GM12873 (cell line): ENCODE measurements at regions not wholly inside any gene's neighbourhood (a gene's known extent, or its start where the extent isn't known, plus 50 kb on each side); places are given as distances from the start of the nearest gene placed in this dataset.

Experiments used
- TF ChIP-seq, protein P1 (sequence below): IDR thresholded peaks from 2 replicates; pipeline ENCODE4 v1.5.1; 2012; ENCODE audit warnings: low read depth, mild to moderate bottlenecking, moderate library complexity, low read length, control low read depth; ENCODE audit not compliant: insufficient read depth; ENCODE audit errors: missing control alignments

DNA sequence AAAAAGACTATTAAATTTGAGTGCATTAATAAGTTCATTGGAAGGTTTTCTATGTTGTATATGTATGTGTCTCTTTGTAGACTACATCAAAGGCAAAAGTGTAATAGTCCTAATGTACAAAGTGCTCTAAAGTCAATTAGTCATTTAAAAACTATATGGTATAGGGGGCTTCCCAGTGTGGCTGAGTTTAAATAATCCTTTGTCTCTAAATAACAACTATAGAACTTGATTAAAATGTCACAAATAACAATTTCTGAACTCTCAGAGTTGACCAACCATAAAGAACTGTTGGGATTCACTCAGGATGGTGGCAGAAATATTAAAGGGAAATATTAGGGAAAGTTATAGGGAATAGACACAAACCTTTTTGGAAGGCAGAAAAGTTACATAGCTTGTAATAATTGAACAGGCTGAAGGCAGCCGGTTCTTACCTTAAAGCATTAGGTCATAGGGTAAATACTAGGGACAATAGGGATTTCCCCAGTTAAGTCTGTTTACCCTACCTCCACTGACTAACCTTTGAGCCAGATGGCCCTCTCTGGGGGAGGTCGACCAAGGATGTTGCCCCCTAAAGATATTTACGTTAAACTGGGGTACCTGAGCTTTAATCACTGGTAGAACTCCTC, 1054.2 kb downstream of the ARAP2 start:
- TF ChIP-seq, protein P1, sequence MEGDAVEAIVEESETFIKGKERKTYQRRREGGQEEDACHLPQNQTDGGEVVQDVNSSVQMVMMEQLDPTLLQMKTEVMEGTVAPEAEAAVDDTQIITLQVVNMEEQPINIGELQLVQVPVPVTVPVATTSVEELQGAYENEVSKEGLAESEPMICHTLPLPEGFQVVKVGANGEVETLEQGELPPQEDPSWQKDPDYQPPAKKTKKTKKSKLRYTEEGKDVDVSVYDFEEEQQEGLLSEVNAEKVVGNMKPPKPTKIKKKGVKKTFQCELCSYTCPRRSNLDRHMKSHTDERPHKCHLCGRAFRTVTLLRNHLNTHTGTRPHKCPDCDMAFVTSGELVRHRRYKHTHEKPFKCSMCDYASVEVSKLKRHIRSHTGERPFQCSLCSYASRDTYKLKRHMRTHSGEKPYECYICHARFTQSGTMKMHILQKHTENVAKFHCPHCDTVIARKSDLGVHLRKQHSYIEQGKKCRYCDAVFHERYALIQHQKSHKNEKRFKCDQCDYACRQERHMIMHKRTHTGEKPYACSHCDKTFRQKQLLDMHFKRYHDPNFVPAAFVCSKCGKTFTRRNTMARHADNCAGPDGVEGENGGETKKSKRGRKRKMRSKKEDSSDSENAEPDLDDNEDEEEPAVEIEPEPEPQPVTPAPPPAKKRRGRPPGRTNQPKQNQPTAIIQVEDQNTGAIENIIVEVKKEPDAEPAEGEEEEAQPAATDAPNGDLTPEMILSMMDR, result no peak

DNA sequence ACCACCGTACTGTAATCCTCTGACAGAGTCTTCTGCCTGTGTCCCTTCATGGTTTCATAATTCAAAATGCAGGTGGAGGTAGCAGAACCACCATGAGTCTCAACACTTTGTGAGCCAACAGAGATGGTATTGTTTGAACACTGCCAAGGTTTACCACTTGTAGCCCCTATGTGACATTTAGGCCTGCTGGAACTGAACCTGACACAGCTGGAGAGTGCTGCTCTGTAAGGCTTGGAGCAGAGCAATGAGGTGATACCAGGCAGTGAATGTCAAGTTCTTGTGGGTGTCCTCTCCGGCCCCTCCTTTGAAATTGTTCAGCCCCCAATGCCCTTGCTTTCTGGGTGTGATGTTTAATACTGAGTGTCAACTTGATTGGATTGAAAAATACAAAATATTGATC, 1042.9 kb downstream of the ARAP2 start:
- TF ChIP-seq, protein P1, result no peak

DNA sequence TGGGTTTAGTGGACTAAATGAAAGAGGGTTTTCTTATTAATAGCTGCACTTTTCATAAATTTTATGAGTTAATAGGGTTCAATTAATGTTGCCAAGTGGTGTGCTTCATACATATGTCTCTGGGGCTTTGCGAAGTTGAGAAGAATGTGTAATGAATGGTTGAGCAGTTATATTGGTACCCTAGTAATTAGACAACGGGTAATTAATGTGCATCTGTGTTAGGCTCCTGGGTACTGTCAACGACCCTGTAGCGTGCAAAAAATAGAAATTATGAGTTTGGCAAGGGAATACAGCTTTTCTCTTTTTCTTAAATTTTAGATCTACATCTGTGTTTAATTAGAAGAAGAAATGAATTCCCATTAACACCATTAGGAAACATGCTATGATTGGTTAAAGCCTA, 1027.7 kb downstream of the ARAP2 start:
- TF ChIP-seq, protein P1, result no peak

DNA sequence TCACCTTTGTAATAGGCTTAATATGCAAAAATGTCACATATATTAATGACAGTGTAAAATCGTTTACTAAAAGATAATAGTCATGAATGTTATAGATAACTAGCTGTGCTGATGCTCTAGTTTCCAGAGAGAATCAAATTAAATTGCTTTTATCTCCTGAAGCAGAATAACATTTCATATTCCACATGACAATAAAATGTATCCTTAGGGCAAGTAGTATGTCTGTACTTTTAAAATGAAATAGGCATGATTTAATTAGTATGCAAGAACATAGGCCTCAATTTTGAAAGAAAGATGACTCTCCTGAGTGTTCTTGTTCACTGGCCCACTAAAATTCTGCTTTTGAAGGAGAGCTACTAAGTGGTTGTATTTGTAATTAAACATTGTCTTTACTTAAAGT, 1027.0 kb downstream of the ARAP2 start:
- TF ChIP-seq, protein P1, result no peak

DNA sequence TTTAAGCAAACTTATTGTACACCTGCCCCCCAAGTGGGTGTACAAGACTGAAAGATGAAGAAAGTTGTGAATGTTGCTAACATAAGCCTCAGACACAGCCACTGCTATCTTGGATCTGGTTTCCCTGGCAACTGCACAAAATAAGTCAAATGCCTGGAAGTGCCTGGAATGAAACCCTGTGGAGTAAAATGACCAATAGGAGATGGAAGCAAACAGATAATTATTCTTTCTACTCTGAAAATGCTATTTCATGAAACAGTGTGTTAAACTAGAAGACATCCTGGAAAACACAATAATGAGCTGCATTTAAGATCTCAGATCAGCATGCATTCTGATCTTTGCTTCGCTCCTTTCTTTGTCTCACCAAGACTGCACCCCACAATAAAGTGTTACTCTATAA, 1016.0 kb downstream of the ARAP2 start:
- TF ChIP-seq, protein P1, result no peak

DNA sequence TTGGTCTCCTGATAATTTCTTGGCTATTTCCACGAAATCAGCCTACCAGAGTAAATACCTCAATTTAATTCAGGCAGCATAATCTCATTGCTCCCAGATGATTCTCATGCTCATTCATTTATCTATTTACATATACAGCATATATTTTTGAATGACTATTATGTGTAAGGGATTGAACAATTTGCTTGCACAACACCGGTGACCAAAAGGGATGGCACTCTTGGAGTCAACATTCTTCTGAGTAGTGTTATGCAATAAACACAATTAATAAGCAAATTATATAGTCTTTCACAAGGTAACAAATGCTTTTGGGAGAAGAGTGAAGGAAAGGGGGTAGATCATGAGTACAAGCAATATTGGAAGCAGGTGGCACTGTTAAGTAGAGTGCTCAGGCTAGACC, 1015.3 kb downstream of the ARAP2 start:
- TF ChIP-seq, protein P1, result no peak

DNA sequence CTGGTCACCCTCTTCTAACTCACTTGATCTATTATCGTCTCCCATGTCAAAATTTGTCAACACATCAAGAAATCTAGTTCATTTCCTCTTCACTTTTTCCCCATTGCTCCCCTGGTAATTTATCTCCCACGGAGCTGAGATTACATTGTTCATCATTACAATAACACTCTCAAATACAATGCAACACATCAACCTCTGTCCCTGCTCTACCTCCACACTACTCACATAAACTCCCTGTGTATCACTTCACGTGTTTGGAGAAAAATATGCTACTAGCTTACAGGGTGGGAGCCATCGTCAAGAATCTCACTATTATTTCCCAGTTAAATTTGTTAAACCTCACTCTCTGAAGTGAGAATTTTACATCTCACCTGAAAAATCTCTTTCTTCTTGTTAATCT, 1006.4 kb downstream of the ARAP2 start:
- TF ChIP-seq, protein P1, result no peak
